ELR (cell line): ENCODE measurements at regions not wholly inside any gene's neighbourhood (a gene's known extent, or its start where the extent isn't known, plus 50 kb on each side); places are given as distances from the start of the nearest gene placed in this dataset.
"Not testable (repeated sequence)": the region's sequence is repeated elsewhere in the genome, so short reads cannot be mapped to it uniquely, and the experiment has no call there.

Source experiments
- DNase-seq: peaks from one replicate; pipeline ENCODE4 v3.0.0-alpha.2; 2015; ENCODE audit warnings: low read depth

GRCh38 chr4:4666693-4667621, 125.1 kb upstream of the STX18 start:
- no peak for DNase-seq

- DNase-seq = no peak
Observed at GRCh38 chr4:4666187-4666586, 124.3 kb upstream of the STX18 start.

GRCh38 chr4:4664234-4664633, 122.4 kb upstream of the STX18 start:
- no peak for DNase-seq

GRCh38 chr4:4663028-4663427, 121.2 kb upstream of the STX18 start:
- peak; percentile 37 for DNase-seq

GRCh38 chr4:4662230-4662629, 120.4 kb upstream of the STX18 start:
- DNase-seq = no peak

GRCh38 chr4:4659871-4660651, 118.2 kb upstream of the STX18 start:
- peak; percentile 89 for DNase-seq

- peak; percentile 17 for DNase-seq
Observed at GRCh38 chr4:4658052-4658451, 116.2 kb upstream of the STX18 start.

GRCh38 chr4:4656977-4657376, 115.1 kb upstream of the STX18 start:
- DNase-seq = no peak

- DNase-seq = no peak
Observed at GRCh38 chr4:4655901-4656300, 114.1 kb upstream of the STX18 start.

- DNase-seq = no peak
Observed at GRCh38 chr4:4655011-4655410, 113.2 kb upstream of the STX18 start.

GRCh38 chr4:4651811-4652755, 110.2 kb upstream of the STX18 start:
- no peak for DNase-seq

- DNase-seq = peak; percentile 34
Observed at GRCh38 chr4:4647041-4647440, 105.2 kb upstream of the STX18 start.

GRCh38 chr4:4645743-4646142, 103.9 kb upstream of the STX18 start:
- no peak for DNase-seq

- not testable (repeated sequence) for DNase-seq
Observed at GRCh38 chr4:4644277-4644676, 102.4 kb upstream of the STX18 start.

- not testable (repeated sequence) for DNase-seq
Observed at GRCh38 chr4:4643743-4644142, 101.9 kb upstream of the STX18 start.

GRCh38 chr4:4643306-4643705, 101.5 kb upstream of the STX18 start:
- no peak for DNase-seq

- no peak for DNase-seq
Observed at GRCh38 chr4:4642496-4643000, 100.7 kb upstream of the STX18 start.

- no peak for DNase-seq
Observed at GRCh38 chr4:4641661-4642495, 100.0 kb upstream of the STX18 start.

- DNase-seq = no peak
Observed at GRCh38 chr4:4641254-4641653, 99.4 kb upstream of the STX18 start.

- DNase-seq = no peak
Observed at GRCh38 chr4:4640692-4641091, 98.8 kb upstream of the STX18 start.

GRCh38 chr4:4639370-4639769, 97.5 kb upstream of the STX18 start:
- DNase-seq = no peak
